ENCODE measurements at regions not wholly inside any gene's neighbourhood (a gene's known extent, or its start where the extent isn't known, plus 50 kb on each side); places are given as distances from the start of the nearest gene placed in this dataset.

DNA sequence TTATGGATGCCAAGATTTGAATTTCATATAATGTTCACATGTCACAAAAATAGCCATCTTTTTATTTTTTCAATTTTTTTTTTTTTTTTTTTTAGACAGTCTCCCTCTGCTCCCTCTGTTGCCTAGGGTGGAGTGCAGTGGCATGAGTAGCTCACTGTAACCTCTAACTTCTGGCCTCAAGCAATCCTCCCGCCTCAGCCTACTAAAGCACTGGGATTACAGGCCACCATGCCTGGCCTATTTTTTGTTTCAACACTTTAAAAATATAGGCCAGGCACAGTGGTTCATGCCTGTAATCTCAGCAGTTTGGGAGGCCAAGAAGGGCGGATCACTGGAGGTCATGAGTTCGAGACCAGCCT lies 246.3 kb downstream of the SKIDA1 start:
- no peak overlapping the region for H3K4me3 ChIP-seq (ENCODE audit: extremely low read depth, insufficient read depth, low read length, poor library complexity, severe bottlenecking)
- peaks cover 19% of the 10 kb centered on the region for H3K4me1 ChIP-seq (ENCODE audit: control insufficient read depth, insufficient read depth, low read length, poor library complexity, severe bottlenecking)
- no peak overlapping the region for H3K27ac ChIP-seq (ENCODE audit: low read depth, low read length, severe bottlenecking)
- no peaks in the 10 kb centered on the region for H3K36me3 ChIP-seq (ENCODE audit: control insufficient read depth, insufficient read depth, low read length)
- peaks cover 4% of the 10 kb centered on the region for H3K9me3 ChIP-seq (ENCODE audit: control insufficient read depth, low read length)
- WGBS, 2 experiments (ENCODE audit: insufficient coverage in 2 of 2) = 93 to 94% methylated on average over 3 of the region's 3 CpGs

DNA sequence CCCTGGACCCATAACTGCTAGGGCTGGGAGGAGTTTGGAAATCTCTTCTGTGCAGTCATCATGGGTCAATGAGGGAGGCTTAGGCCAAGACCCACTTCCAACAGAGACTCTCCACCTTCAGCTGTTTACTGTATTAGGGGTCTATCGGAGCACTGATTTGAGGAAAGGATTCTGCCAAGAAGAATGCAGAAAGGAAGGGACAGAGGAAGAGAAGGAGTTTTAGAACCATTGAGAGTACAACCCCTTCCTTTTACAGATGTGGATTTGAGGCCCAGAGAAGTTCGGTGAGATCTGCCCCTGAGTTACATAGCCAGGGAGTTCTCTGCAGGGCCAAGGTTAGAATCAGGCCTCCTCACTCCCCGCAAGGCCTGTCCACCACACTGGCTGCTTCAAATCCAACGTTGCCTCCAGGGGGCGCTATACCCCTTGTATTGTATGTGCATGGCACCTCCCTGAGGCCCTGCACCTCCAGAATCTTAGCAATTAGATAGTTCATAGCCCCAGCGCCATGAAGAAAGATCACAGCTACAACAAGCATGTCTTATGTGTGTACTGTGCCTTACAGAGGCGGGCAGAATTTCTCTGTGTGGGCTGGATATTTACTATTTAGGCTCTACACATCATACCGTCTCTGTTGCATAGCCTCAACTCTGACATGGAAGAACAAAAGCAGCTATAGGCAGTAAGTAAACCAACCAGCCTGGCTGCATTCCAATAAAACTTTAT lies 246.8 kb downstream of the SKIDA1 start:
- H3K27ac ChIP-seq (ENCODE audit: low read depth, low read length, severe bottlenecking) = no peak overlapping the region
- peaks cover 4% of the 10 kb centered on the region for H3K9me3 ChIP-seq (ENCODE audit: control insufficient read depth, low read length)
- 6 to 15% methylated on average over 2 to 5 of the region's 8 CpGs for WGBS, 2 experiments (ENCODE audit: insufficient coverage in 2 of 2)
- no peaks in the 10 kb centered on the region for H3K36me3 ChIP-seq (ENCODE audit: control insufficient read depth, insufficient read depth, low read length)
- H3K4me3 ChIP-seq (ENCODE audit: extremely low read depth, insufficient read depth, low read length, poor library complexity, severe bottlenecking) = no peak overlapping the region
- H3K4me1 ChIP-seq (ENCODE audit: control insufficient read depth, insufficient read depth, low read length, poor library complexity, severe bottlenecking) = peaks cover 19% of the 10 kb centered on the region

DNA sequence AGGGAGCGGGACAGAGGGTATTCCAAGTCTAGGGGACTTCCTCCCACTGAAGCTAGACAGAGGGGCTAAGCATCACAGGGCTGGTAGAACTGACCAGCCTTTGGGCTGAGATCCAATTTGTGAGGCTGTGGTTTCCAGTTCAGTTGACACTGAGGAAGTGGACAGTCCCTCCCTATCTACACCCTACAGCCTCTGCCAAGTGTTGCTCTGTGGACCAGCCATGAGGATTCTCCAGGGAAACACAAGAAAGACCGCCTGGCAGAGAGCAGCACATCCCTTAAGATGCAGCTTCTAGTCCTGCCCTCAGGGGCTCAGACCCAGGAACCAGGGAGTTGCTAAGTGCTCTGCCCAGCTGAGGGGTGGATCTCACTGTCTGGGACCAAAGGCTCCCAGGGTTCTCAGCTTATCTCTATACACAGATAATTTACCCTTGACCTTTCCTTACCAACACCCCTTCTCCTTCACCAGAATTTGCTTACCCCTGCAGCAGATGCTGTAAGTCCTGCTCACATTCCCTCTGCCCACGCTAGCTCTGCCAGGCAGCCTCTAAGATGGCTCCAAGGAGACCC lies 252.0 kb downstream of the SKIDA1 start:
- Histone ChIP-seq H3K4me3 (ENCODE audit: extremely low read depth, insufficient read depth, low read length, poor library complexity, severe bottlenecking) (no peak overlapping the region), H3K9me3 (ENCODE audit: control insufficient read depth, low read length) (peaks cover 4% of the 10 kb centered on the region), H3K4me1 (ENCODE audit: control insufficient read depth, insufficient read depth, low read length, poor library complexity, severe bottlenecking) (no peaks in the 10 kb centered on the region), H3K27ac (ENCODE audit: low read depth, low read length, severe bottlenecking) (no peak overlapping the region), H3K36me3 (ENCODE audit: control insufficient read depth, insufficient read depth, low read length) (no peaks in the 10 kb centered on the region)
- WGBS, 2 experiments (ENCODE audit: insufficient coverage in 2 of 2) = 96 to 100% methylated on average over 2 to 3 of the region's 3 CpGs

DNA sequence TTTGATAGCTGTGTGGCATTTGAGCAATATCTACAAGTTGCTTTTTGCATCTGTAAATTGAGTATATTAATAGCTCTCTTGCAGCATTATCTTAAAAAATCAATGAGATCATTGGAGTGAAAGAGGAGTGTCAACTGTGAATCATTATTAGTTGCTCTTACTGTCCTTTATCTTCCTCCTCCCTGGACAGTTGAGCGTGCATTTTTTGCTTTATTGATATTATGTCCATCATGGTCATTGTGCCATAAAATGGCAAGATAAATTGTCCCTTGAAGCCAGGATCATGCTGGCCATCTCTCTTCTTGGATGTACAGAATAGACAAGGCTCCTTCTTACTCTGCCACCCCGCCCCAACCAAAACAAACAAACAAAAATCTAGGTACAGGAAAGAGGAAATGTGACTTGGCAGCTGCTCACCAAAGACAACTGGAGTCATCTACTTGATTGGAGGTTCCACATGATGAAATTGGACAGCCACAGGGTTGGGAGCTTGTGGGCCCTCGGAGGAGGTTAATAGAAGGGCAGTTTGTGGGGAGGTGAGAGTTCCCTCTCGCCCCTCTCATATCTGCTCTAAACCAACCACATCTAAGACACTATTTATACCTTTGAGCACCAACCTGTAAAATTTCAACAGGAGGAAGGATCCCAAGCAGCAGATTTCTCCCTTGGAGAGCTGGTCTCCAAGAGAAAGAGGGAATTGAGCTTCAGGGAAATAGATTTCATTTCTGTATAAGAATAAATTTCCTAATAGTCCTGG lies 252.7 kb downstream of the SKIDA1 start:
- Histone ChIP-seq H3K36me3 (ENCODE audit: control insufficient read depth, insufficient read depth, low read length) (no peaks in the 10 kb centered on the region), H3K9me3 (ENCODE audit: control insufficient read depth, low read length) (peaks cover 4% of the 10 kb centered on the region), H3K4me1 (ENCODE audit: control insufficient read depth, insufficient read depth, low read length, poor library complexity, severe bottlenecking) (no peaks in the 10 kb centered on the region), H3K27ac (ENCODE audit: low read depth, low read length, severe bottlenecking) (no peak overlapping the region), H3K4me3 (ENCODE audit: extremely low read depth, insufficient read depth, low read length, poor library complexity, severe bottlenecking) (no peak overlapping the region)
- no CpG with 5 or more reads among the region's 4 CpGs for WGBS, 2 experiments (ENCODE audit: insufficient coverage in 2 of 2)

DNA sequence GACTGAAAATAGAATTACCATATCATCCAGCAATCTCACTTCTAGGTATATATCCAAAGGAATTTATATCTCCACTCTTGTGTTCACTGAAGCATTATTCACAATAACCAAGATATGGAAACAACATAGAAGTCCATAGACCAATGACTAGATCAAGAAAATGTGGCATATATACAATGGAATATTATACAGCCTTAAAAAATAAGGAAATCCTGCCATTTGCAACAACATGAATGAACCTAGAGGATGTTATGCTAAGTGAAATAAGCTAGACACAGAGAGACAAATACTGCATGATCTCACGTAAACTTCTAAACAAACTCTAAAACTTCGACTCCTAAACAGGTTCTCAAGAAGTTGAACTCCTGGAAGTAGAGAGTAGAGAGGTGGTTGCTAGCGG lies 254.5 kb downstream of the SKIDA1 start:
- no peak overlapping the region for H3K4me3 ChIP-seq (ENCODE audit: extremely low read depth, insufficient read depth, low read length, poor library complexity, severe bottlenecking)
- WGBS, 2 experiments (ENCODE audit: insufficient coverage in 2 of 2) = 93 to 100% methylated on average over 1 to 2 of the region's 3 CpGs
- peaks cover 4% of the 10 kb centered on the region for H3K9me3 ChIP-seq (ENCODE audit: control insufficient read depth, low read length)
- H3K27ac ChIP-seq (ENCODE audit: low read depth, low read length, severe bottlenecking) = no peak overlapping the region
- no peaks in the 10 kb centered on the region for H3K36me3 ChIP-seq (ENCODE audit: control insufficient read depth, insufficient read depth, low read length)
- H3K4me1 ChIP-seq (ENCODE audit: control insufficient read depth, insufficient read depth, low read length, poor library complexity, severe bottlenecking) = no peaks in the 10 kb centered on the region

DNA sequence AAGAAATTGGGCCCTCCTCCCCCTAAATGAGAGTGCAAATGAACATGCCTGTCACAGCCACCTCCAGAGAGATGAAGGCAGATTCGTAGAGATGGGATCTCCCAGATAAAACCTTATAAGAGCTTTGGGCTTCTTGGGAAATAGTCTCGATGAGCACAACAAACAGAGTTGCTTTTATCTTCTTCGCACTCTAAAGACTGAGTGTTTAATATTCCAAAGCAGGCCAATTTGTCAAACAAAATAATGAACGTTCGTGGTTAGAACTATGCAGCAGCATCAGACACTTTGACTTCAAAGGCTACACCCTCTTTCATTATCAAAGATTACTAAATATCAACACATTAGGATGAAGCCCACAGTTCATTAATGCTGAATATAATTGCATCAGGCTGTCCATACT lies 256.2 kb downstream of the SKIDA1 start:
- WGBS, 2 experiments (ENCODE audit: insufficient coverage in 2 of 2) = 81 to 96% methylated on average over 3 to 4 of the region's 5 CpGs
- Histone ChIP-seq H3K4me3 (ENCODE audit: extremely low read depth, insufficient read depth, low read length, poor library complexity, severe bottlenecking) (no peak overlapping the region), H3K27ac (ENCODE audit: low read depth, low read length, severe bottlenecking) (no peak overlapping the region), H3K4me1 (ENCODE audit: control insufficient read depth, insufficient read depth, low read length, poor library complexity, severe bottlenecking) (peaks cover 3% of the 10 kb centered on the region), H3K9me3 (ENCODE audit: control insufficient read depth, low read length) (no peaks in the 10 kb centered on the region), H3K36me3 (ENCODE audit: control insufficient read depth, insufficient read depth, low read length) (no peaks in the 10 kb centered on the region)

DNA sequence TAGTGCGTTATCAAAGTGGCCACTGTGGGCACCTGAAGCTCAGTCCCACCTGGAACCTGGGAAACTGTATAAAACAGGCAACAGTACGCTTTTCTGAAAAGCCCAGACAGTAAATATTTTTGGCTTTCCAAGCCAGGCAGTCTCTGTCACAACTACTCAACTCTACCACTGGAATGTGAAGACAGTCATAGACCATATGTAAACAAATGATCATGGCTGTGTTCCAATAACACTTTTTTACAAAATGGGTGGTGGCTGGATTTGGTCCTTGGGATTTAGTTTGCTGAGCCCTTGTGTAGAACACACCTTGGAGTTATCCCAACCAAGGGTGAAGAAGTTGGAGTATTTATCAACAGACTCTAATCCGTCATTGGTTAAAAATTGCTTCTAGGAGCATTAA lies 259.9 kb downstream of the SKIDA1 start:
- Histone ChIP-seq H3K9me3 (ENCODE audit: control insufficient read depth, low read length) (no peaks in the 10 kb centered on the region), H3K27ac (ENCODE audit: low read depth, low read length, severe bottlenecking) (no peak overlapping the region), H3K4me1 (ENCODE audit: control insufficient read depth, insufficient read depth, low read length, poor library complexity, severe bottlenecking) (peaks cover 6% of the 10 kb centered on the region), H3K36me3 (ENCODE audit: control insufficient read depth, insufficient read depth, low read length) (no peaks in the 10 kb centered on the region), H3K4me3 (ENCODE audit: extremely low read depth, insufficient read depth, low read length, poor library complexity, severe bottlenecking) (no peak overlapping the region)
- 100% methylated on average over 1 to 2 of the region's 3 CpGs for WGBS, 2 experiments (ENCODE audit: insufficient coverage in 2 of 2)

DNA sequence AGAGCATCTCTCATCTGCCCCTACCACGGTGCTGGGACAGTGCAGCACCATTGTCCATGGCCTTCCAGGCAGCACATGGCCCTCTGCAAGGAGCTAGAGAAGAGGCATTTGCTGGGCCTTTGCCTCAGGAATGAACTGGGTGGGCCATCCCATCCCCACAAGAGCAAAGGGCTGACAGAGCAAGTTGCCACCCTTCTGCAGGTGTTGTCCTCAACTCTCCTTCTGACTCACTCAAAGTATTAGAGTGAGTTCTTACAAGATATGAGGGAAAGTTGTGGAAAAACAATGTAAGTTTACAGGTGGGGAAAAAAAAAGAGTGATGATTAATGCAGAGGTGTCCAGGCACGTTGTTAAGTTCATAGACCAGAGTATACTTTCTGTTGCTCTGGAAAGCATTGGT lies 261.2 kb downstream of the SKIDA1 start:
- no peak overlapping the region for H3K27ac ChIP-seq (ENCODE audit: low read depth, low read length, severe bottlenecking)
- peaks cover 2% of the 10 kb centered on the region for H3K36me3 ChIP-seq (ENCODE audit: control insufficient read depth, insufficient read depth, low read length)
- no peak overlapping the region for H3K4me3 ChIP-seq (ENCODE audit: extremely low read depth, insufficient read depth, low read length, poor library complexity, severe bottlenecking)
- no peaks in the 10 kb centered on the region for H3K9me3 ChIP-seq (ENCODE audit: control insufficient read depth, low read length)
- H3K4me1 ChIP-seq (ENCODE audit: control insufficient read depth, insufficient read depth, low read length, poor library complexity, severe bottlenecking) = peaks cover 9% of the 10 kb centered on the region
- WGBS, 2 experiments (ENCODE audit: insufficient coverage in 2 of 2) = 83% methylated on average over 1 of the region's 2 CpGs; no CpG with 5 or more reads in 1 of the 2 experiments

DNA sequence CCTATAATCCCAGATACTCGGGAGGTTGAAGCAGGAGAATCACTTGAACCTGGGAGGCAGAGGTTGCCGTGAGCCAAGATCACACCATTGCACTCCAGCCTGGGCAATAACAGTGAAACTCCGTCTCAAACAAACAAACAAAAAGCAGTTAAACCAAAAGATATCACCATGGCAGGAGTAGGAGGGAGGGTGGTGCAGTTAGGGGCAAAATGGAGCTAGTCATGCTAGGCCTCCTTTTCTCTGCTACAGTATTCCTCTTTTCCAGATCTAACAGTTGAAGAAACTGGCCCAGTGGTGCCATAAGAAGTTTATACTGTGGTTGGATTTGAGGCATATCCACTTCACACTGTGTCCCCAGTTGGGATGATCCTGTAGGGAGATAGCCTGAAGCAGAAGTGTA lies 261.6 kb downstream of the SKIDA1 start:
- Histone ChIP-seq H3K9me3 (ENCODE audit: control insufficient read depth, low read length) (no peaks in the 10 kb centered on the region), H3K4me3 (ENCODE audit: extremely low read depth, insufficient read depth, low read length, poor library complexity, severe bottlenecking) (no peak overlapping the region), H3K4me1 (ENCODE audit: control insufficient read depth, insufficient read depth, low read length, poor library complexity, severe bottlenecking) (peaks cover 9% of the 10 kb centered on the region), H3K36me3 (ENCODE audit: control insufficient read depth, insufficient read depth, low read length) (peaks cover 2% of the 10 kb centered on the region), H3K27ac (ENCODE audit: low read depth, low read length, severe bottlenecking) (no peak overlapping the region)
- WGBS, 2 experiments (ENCODE audit: insufficient coverage in 2 of 2) = 86 to 100% methylated on average over 1 of the region's 3 CpGs

DNA sequence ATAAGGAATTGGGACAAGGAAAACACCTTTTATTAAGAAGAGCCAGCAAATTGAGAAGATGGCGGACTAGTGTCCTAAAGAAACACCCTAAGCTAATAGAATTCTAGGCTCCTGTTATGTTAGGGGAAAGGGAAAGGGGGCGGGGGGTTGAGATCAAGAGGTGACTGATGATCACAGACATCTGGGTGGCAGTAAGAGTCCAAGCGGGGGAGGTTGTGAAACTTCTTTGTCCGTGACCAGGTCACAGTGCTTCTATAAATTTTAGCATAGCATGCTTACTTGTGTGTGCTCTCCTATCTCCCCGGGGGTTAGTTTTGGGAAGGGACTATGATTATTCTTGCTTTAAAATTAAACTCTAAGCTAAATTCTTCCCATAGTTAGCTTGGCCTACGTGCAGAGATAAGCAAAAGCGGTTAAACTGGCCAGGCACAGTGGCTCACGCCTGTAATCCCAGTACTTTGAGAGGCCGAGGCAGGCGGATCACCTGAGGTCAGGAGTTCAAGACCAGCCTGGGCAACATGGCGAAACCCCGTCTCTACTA lies 262.1 kb downstream of the SKIDA1 start:
- Histone ChIP-seq H3K9me3 (ENCODE audit: control insufficient read depth, low read length) (no peaks in the 10 kb centered on the region), H3K4me1 (ENCODE audit: control insufficient read depth, insufficient read depth, low read length, poor library complexity, severe bottlenecking) (peaks cover 9% of the 10 kb centered on the region), H3K27ac (ENCODE audit: low read depth, low read length, severe bottlenecking) (no peak overlapping the region), H3K4me3 (ENCODE audit: extremely low read depth, insufficient read depth, low read length, poor library complexity, severe bottlenecking) (no peak overlapping the region), H3K36me3 (ENCODE audit: control insufficient read depth, insufficient read depth, low read length) (peaks cover 2% of the 10 kb centered on the region)
- WGBS, 2 experiments (ENCODE audit: insufficient coverage in 2 of 2) = 95 to 100% methylated on average over 8 to 9 of the region's 12 CpGs

All from mesodermal cell (in vitro differentiated cells).